ENCODE measurements at regions not wholly inside any gene's neighbourhood (a gene's known extent, or its start where the extent isn't known, plus 50 kb on each side); places are given as distances from the start of the nearest gene placed in this dataset.
"Not testable (repeated sequence)": the region's sequence is repeated elsewhere in the genome, so short reads cannot be mapped to it uniquely, and the experiment has no call there.

DNA sequence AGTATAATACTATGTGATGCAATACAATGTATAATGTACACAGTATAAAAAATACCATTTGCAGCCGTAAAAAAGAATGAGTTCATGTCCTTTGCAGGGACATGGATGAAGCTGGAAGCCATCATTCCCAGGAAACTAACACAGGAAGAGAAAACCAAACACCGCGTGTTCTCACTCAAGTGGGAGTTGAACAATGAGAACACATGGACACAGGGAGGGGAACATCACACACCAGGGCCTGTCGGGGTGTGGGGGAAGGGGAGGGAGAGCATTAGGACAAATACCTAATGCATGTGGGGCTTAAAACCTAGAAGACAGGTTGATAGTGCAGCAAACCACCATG lies 72.6 kb upstream of the PEG3 start:
- TF ChIP-seq, protein P1, sequence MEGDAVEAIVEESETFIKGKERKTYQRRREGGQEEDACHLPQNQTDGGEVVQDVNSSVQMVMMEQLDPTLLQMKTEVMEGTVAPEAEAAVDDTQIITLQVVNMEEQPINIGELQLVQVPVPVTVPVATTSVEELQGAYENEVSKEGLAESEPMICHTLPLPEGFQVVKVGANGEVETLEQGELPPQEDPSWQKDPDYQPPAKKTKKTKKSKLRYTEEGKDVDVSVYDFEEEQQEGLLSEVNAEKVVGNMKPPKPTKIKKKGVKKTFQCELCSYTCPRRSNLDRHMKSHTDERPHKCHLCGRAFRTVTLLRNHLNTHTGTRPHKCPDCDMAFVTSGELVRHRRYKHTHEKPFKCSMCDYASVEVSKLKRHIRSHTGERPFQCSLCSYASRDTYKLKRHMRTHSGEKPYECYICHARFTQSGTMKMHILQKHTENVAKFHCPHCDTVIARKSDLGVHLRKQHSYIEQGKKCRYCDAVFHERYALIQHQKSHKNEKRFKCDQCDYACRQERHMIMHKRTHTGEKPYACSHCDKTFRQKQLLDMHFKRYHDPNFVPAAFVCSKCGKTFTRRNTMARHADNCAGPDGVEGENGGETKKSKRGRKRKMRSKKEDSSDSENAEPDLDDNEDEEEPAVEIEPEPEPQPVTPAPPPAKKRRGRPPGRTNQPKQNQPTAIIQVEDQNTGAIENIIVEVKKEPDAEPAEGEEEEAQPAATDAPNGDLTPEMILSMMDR (conservative IDR thresholded peaks at IDR 0.05 in 1 of 2, IDR thresholded peaks at IDR 0.05 in 1 of 2; ENCODE audit: extremely low read depth in 1 of 2, insufficient read depth in 1 of 2, low read depth in 1 of 2, low read length in 2 of 2) = not testable (repeated sequence)
- TF ChIP-seq EZH2 (IDR thresholded peaks at IDR 0.05; ENCODE audit: borderline replicate concordance, low read length) = not testable (repeated sequence)
